SK-N-MC (cell line): ENCODE measurements at regions not wholly inside any gene's neighbourhood (a gene's known extent, or its start where the extent isn't known, plus 50 kb on each side); places are given as distances from the start of the nearest gene placed in this dataset.

Experiments used
- DNase-seq: peaks from one replicate; pipeline ENCODE4 v3.0.0-alpha.2; 2011; ENCODE audit warnings: low read depth, low spot score
- H3K27ac ChIP-seq: fragments of 200-600 bp; sonication (generic); 2 replicates; pipeline ENCODE4 v1.5.1; 2016; ENCODE audit warnings: mixed run types
- H3K36me3 ChIP-seq: fragments of 200-600 bp; sonication (generic); 2 replicates; pipeline ENCODE4 v1.6.1; 2017; ENCODE audit warnings: antibody characterized with exemption, low read length, mixed read lengths; ENCODE audit not compliant: insufficient read depth
- H3K4me3 ChIP-seq: fragments of 200-600 bp; sonication (generic); 2 replicates; pipeline ENCODE4 v1.5.1; 2016
- H3K9ac ChIP-seq: fragments of 200-600 bp; sonication (generic); 2 replicates; pipeline ENCODE4 v1.8.0; 2017; ENCODE audit warnings: mixed run types, mixed read lengths; ENCODE audit not compliant: insufficient read length
- H3K9me3 ChIP-seq: fragments of 200-600 bp; sonication (generic); 2 replicates; pipeline ENCODE4 v1.6.1; 2017; ENCODE audit warnings: low read depth, mild to moderate bottlenecking, antibody characterized with exemption, low read length, moderate library complexity, mixed read lengths
- EZH2 ChIP-seq: fragments of 200-600 bp; sonication (generic); IDR thresholded peaks from one replicate; pipeline ENCODE4 v1.6.1; 2017; ENCODE audit warnings: antibody characterized with exemption
- FOXP2 ChIP-seq: optimal IDR thresholded peaks from 2 replicates; pipeline ENCODE3; 2011; ENCODE audit warnings: mild to moderate bottlenecking, moderate library complexity; ENCODE audit not compliant: insufficient read depth; ENCODE audit errors: extremely low read length, control extremely low read depth
- POLR2AphosphoS5 ChIP-seq: IDR thresholded peaks from 2 replicates; pipeline ENCODE4 v1.6.1; 2012; ENCODE audit warnings: mild to moderate bottlenecking, low read depth, low read length, borderline replicate concordance

DNA sequence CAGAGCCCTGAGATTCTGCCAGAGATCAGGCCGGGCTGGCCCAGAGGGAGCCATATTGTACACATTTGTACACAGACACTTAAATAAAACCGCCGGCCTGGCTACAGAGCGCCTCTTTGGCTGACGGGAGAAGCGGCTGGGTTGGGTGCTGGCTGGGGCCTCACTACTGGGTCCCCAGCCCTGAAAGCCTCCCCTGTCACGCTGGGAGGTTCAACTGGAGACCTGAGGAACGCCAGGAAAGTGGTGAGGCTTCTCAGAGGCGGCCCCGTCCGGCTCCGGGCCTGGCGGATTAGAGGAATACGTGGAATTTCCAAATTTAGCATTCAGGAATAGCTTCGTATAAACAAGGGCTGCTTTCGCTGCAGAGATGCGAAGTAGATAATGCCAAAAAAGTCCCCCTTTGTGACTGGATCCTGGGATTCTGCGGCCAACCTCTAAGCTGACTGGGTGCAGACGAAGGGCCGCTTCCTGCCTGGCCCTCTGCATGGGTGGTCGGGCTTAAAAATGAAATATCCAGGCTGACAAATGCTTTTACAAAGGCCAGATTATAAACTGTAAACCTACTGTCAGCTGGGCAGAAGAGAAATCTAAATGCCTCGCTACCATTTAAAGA lies 252.4 kb downstream of the IRF8 start:
- Histone ChIP-seq H3K36me3 (no peaks in the 10 kb centered on the region), H3K27ac (no peak overlapping the region), H3K9me3 (no peaks in the 10 kb centered on the region), H3K9ac (no peak overlapping the region), H3K4me3 (no peak overlapping the region)
- no peak for TF ChIP-seq EZH2
- no peak for TF ChIP-seq POLR2AphosphoS5
- no peak for TF ChIP-seq FOXP2
- no peak for DNase-seq

DNA sequence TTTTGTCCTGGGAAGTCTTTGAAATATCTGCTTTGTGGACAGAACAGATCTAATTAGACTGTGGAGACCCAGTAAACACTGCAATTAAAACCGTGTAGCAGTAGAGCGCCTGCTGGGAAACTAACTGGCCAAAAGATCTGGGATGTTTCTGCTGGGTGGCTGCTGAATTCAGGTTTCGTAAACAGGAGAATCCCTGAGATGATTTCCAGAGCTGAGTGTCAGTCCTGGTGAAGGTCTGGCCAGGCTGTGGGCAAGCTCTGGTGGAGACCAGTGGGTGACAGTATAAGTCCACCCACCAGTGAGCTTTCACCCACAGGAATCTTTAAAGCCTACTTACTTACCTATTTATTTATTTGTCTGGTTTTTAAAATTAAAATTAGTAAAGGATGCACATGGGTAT lies 257.2 kb downstream of the IRF8 start:
- TF ChIP-seq POLR2AphosphoS5 (no peak), FOXP2 (no peak)
- DNase-seq, result no peak
- no peaks in the 10 kb centered on the region for H3K9me3 ChIP-seq
- no peak overlapping the region for H3K27ac ChIP-seq
- no peak overlapping the region for H3K4me3 ChIP-seq
- no peak overlapping the region for H3K9ac ChIP-seq
- no peaks in the 10 kb centered on the region for H3K36me3 ChIP-seq

DNA sequence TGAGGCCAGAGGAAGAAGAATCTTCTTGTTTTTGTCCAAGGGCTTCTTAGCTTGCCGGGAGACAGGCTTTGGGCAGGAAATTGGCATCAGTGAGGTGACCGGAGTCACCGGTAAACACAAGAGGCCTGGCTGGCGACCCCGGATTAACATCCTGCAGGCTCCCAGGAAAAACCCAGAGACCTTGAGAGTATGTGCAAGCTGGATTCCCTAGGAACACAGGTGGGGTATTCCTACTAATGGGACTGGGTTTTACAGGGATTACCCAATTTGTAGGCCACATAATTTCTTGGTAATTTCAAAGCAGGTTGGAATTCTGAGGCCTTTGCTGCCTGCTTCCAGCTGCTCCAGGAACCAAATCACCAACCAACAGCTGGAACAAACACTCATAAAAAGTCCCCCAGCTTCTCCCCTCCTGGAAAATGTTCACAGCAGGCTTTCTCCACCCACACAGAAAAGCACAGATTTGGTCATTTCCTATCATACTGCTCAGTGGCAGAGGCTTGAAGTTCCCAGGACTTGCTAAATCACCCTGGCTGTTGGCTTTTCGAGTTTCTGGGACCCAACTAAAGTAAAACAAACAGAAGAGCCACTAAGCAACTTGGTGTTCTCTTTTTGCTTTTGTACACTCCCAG lies 258.8 kb downstream of the IRF8 start:
- Histone ChIP-seq H3K9me3 (no peaks in the 10 kb centered on the region), H3K4me3 (no peak overlapping the region), H3K36me3 (no peaks in the 10 kb centered on the region), H3K27ac (no peak overlapping the region), H3K9ac (no peak overlapping the region)
- DNase-seq, result no peak
- no peak for TF ChIP-seq FOXP2
- no peak for TF ChIP-seq EZH2
- TF ChIP-seq POLR2AphosphoS5, result no peak

DNA sequence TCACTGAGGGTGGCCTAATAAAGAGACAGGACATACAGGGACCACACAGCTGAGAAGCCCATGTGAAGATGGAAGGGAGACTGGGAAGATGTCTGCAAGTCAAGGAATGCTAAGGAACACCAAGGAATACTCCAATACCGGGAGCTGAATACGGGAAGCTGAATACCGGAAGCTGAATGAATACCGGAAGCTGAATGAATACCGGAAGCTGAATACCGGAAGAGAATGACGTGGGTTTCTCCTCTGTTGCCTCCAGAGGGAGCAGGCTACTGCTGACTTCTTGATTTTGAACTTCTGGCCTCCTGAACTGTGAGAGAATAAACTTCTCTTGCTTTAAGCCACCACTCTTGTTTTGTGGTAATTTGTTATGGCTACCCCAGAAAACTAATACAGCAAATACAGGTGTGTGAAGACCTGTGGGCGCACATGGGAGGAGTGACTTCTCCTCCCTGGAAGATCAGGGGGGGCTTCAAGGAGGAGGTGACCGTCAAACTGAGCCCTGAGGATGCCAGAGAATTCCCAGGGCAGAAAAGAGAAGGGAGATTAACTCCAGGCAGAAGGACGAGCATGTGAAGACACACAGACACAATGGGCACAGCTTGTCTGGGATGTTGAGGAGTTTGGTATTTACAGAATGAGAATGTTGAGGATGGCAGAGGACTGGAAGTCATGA lies 259.9 kb downstream of the IRF8 start:
- no peak overlapping the region for H3K27ac ChIP-seq

DNA sequence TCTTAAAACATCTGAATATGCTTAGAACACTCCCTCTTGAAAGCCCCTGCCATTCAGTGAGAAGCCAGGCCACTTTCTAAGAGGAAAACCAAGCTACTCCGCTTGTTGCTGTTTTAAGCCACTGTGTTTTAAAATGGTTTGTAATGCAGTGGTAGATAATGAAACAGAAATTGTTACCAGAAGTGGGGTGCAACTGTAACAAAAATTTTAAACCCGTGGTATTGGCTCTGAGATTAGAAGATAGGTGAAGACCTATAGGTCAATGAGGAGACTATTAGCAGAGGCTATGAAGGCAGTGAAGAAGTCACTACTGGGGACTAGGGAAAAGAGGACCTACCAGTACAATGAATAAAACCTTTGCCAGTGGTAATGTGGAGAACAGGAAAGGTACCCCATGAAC lies 266.5 kb downstream of the IRF8 start:
- no peaks in the 10 kb centered on the region for H3K9me3 ChIP-seq
- TF ChIP-seq EZH2, result no peak
- TF ChIP-seq POLR2AphosphoS5, result no peak
- no peak for TF ChIP-seq FOXP2
- no peak for DNase-seq
- no peak overlapping the region for H3K27ac ChIP-seq
- H3K9ac ChIP-seq, result no peak overlapping the region
- no peaks in the 10 kb centered on the region for H3K36me3 ChIP-seq
- H3K4me3 ChIP-seq, result no peak overlapping the region

More for the DNA sequence above, 259.9 kb downstream of the IRF8 start:
- Histone ChIP-seq H3K36me3 (no peaks in the 10 kb centered on the region), H3K4me3 (no peak overlapping the region), H3K9me3 (no peaks in the 10 kb centered on the region), H3K9ac (no peak overlapping the region)
- no peak for DNase-seq
- TF ChIP-seq FOXP2 (no peak), EZH2 (no peak), POLR2AphosphoS5 (no peak)

DNA sequence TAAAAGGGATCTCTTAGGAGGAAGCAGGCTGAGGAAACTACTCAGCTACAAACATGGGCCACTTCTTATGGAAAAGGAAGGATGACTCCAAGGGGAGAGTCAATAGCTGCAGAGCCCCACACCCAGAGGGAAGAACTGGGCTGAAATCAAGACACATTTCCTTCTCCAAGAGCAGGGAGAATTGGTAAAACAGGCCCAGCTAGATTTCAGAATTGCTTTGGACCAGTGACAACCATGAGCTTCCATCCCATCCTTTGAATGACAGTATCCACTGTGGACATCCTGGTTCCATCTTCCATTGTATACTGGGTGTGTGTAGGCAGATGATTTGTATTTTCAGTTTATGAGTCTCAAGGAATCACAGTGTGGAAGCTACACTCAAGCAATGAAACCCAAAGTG lies 267.5 kb downstream of the IRF8 start:
- no peak overlapping the region for H3K27ac ChIP-seq
- H3K9ac ChIP-seq, result no peak overlapping the region
- H3K36me3 ChIP-seq, result no peaks in the 10 kb centered on the region
- H3K4me3 ChIP-seq, result no peak overlapping the region
- no peaks in the 10 kb centered on the region for H3K9me3 ChIP-seq
- DNase-seq, result no peak
- TF ChIP-seq EZH2 (no peak), FOXP2 (no peak), POLR2AphosphoS5 (no peak)

DNA sequence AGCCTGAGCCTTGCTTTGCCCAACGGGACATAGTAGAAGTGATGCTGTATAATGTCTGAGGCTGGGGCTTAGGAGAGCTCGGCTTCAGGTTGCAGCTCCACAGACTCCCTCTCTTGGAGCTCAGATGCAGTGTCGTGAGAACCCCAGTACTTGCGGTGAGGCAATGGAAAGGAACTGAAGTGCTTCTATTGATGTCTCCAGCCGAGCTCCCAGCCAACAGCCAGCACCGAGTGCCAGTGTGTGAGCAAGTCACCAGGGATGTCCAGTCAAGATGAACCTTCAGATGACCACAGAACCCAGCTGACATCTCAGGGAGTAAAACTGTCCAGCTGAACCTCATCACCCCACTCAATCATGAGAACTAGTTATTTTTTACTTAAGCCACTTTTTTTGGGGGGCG lies 268.1 kb downstream of the IRF8 start:
- H3K36me3 ChIP-seq, result no peaks in the 10 kb centered on the region
- H3K4me3 ChIP-seq, result no peak overlapping the region
- DNase-seq, result no peak
- TF ChIP-seq EZH2 (no peak), POLR2AphosphoS5 (no peak), FOXP2 (no peak)
- H3K27ac ChIP-seq, result no peak overlapping the region
- H3K9me3 ChIP-seq, result no peaks in the 10 kb centered on the region
- H3K9ac ChIP-seq, result no peak overlapping the region

DNA sequence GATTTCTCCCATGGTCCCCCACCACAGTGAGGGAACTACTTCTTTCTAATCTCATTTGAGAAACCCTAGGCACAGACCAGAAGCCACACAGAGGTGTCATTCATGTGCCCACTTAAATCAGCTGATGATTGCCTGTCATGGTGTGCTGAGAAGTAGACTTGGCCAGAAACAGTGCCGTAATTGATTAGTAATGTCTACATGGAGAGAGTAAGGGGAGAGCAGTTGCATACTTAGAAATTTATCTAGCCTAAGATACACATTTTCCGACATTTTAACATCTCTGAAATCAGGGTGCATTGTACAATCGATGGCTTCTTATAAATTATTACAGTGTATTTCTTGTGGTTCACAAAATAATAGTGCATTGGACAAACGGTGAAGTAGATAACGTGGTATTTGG lies 271.8 kb downstream of the IRF8 start:
- no peak overlapping the region for H3K9ac ChIP-seq
- TF ChIP-seq EZH2 (no peak), FOXP2 (no peak), POLR2AphosphoS5 (no peak)
- no peak overlapping the region for H3K27ac ChIP-seq
- no peak overlapping the region for H3K4me3 ChIP-seq
- DNase-seq, result no peak
- no peaks in the 10 kb centered on the region for H3K9me3 ChIP-seq
- H3K36me3 ChIP-seq, result no peaks in the 10 kb centered on the region

DNA sequence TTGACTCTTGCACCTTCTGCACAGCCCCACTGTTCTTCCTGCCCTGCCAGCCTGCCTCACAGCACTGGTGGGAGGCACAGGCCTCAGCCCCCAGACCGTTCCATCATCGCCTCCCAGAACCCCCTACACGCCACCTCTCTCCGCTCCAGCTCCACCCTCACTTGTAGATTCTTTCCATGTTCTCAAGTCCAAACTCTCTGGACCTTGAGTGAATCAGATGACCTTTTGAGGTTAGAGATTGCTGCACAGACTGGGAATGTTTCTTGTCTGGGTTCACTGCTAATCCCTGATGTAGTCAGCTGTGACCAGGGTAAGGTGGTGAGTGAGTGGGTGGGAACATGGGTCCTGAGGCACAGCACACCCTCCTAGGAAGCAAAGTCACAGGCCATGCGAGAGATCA lies 272.4 kb downstream of the IRF8 start:
- TF ChIP-seq POLR2AphosphoS5, result no peak
- no peak for TF ChIP-seq FOXP2
- TF ChIP-seq EZH2, result no peak
- Histone ChIP-seq H3K36me3 (no peaks in the 10 kb centered on the region), H3K4me3 (no peak overlapping the region), H3K9ac (no peak overlapping the region), H3K27ac (no peak overlapping the region), H3K9me3 (no peaks in the 10 kb centered on the region)
- no peak for DNase-seq
